Activated T-cell treated with anti-CD3 and anti-CD28 coated beads, Interleukin-2, amount 50 U/mL, for 1 hour (primary cell): ENCODE measurements at regions not wholly inside any gene's neighbourhood (a gene's known extent, or its start where the extent isn't known, plus 50 kb on each side); places are given as distances from the start of the nearest gene placed in this dataset.

Source experiments
- DNase-seq: peaks from one replicate; pipeline ENCODE4 v3.0.0-alpha.2; 2020

DNA sequence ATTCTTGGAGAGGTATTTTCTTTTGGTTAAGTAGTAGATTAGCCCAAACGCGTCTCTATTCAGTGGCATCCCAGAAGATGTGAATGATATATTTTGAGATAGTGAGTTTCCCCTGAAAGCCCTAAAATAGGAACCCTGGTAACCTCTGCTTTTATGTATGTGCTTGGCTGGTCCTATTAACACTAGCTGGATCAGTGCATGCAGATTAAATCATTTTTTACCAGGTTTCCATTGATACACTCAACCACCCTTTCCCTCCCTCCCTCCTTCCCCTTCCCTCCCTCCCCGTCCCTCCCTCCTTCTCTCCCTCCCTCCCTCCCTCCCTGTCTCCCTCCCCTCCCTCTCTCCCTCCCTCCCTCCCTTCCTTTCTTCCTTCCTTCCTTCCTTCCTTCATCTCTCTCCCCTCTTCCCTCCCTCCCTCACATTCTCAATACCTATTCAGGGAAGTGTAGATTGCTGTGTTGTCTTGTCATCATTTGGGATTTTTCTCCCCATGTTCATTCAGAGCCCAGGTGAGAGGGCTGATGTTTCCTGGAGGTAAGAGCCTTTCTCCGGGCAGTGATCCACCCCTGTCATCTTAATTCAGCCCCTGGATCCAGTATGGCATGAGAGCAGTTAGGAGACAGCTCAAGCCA is 406.8 kb downstream of the PRDM2 start:
- DNase-seq = no peak

DNA sequence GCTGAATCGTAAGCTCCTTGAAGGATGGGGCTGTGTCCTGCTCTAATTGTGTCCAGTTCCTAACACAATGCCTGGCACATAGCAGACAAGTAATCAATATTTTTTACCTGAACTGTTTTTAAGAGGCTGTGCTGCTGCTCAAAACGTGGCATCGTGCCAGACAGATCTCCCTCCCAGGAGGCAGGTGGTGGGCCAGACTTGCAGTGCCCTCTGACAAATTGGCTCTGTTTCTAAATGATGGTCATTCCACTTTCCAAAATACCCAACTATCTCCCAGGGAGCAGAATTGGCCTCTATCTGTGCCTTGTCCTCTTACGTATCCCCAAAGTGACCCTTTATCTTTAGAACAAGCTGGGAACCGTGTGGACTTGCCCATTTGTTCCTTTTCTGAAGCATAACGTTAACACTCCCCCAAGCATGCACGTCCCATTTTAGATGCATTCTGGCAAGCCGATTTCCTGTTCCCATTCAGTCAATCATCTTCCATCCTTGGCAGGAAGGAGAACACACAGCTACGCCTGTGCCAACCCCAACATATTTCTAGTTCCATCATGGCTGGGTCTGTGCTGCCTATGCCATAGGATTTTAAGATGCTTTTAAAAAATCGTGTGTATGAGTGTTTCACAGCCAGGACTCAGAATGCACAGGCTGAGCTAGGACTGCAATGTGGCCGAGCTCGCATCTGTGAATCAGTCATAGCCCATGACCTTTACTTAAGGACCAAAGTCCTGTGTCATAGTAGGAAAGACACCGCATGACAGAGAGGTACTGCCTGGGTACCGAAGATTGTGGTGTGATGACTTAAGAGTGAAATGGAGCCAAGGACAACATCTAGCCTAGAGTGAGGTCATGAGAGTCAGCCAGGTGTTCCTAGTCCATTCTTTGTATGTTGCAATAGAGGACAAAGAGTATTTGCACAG is 408.6 kb downstream of the PRDM2 start:
- DNase-seq = no peak

DNA sequence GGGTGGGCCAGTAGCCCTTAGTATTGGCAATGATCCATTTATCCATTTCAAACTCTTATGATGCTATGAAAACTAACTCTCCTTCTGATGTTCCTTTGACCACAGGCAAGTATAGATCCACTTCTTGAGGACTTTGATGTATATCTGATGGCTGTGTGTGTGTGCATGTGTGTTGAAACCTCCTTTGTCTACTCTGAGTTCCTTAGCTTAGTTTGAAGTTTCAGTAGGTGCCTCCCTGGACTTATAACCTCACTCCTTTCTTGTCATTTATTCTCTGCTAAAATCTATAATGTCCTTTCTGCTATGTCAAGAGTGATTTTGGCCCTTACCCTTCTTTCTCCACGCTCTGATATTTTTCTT is 409.3 kb downstream of the PRDM2 start:
- DNase-seq = no peak

DNA sequence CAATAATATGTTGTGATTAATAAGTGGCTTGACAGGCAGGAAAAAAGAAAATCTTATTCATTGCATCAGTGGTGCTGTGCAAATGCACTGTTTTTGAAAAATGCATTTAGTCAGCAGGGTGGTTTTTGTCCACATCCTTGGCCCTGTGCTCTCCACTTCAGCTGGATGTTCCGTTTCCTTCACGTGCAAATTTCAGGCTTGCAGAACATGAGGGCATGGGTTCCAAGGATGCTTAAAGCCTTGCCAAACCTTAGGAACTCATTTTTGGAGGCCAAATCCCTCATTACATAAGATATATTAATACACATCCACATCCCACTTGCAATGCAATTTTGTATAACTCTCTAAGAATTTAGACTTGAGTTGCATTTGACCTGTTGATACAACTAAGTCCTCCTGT is 410.1 kb downstream of the PRDM2 start:
- no peak for DNase-seq

DNA sequence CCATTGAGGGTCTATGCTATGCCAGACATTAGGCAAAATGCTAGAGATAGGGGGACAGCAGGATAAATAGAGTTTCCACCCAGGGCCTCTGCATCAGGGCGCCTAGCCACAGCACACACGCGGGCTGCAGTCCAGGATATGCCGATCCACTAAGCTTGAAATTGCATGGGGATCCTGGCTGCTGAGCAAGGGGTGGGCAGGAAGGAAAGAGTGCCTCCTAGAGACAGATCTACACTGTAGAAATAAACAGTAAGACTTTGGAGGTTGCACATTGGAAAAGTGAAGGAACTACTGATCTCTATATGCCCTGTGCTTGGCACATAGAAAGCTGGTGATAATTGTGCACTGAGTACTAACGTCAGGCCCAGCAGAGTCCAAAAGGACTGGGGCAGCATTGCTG is 411.1 kb downstream of the PRDM2 start:
- no peak for DNase-seq

DNA sequence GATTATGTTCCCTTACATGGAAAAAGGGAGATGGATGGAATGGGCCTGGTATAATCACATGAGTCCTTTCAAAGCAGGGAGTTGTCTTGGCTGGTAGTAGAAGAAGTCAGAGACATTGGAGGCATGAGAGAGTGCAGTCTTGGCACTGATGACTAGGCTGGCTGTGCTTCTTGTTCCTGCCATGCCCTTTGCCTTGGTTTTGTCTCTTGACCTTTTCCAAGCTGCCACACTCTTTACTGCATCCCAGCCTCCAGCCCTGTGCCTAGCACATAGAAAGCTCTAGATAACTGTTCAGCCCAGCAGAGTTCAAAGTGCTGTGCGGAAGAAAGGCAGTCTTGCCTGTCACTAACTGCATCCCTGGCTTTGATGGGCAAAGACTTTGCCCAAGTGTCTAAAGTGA is 412.6 kb downstream of the PRDM2 start:
- DNase-seq = no peak

DNA sequence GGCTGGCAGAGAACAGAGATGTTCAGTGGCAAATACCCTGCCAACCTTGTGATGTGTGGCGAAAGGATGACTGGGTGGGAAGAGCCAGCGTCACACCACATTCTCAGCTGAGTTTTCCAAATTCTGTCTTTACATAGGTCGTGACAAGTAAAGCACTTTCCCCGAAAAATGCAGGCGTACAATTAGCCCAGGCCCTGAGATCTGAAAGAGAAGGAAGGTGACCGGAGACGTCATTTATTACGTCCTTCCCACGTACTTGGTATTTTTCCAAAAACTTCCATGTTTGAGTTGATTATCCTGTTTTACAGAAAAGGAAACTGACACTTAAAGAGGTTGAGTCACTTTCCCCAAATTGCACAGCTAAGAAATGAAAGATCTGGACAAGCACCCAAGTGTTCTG is 413.3 kb downstream of the PRDM2 start:
- no peak for DNase-seq

DNA sequence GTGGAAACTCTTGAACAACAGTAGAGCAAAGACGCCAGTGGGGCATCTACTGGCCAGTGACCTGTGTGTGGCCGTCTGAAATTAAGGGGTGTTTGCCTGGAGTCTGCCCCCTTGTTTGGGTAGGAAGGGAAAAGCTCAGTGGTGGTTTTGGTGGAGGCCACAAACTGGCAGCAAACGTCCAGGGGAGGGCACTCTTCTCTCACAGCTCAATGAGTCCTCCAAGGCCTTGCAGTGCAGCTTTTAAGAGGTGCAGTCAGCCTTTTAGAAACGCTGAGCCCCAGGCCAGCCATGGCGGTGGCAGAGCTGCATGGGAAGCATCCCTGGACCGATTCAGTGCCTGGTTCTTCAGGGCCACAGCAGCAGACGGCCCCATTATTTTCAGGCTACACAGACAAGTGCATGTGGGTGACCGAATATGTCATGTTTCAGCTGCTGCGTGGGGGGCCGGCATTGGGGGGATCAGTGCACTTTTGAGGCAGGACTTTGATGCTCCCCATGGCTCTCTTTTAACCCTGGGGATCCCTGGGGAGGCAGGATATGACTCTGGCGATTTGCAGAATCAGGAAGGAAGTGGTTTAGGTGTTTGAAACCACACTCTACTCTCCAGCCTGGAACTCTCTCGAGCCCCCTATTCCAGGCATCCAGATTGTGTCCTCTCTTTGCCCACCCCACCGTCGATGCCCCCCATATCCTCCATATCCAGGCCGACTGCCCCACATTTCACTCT is 414.0 kb downstream of the PRDM2 start:
- DNase-seq = no peak

DNA sequence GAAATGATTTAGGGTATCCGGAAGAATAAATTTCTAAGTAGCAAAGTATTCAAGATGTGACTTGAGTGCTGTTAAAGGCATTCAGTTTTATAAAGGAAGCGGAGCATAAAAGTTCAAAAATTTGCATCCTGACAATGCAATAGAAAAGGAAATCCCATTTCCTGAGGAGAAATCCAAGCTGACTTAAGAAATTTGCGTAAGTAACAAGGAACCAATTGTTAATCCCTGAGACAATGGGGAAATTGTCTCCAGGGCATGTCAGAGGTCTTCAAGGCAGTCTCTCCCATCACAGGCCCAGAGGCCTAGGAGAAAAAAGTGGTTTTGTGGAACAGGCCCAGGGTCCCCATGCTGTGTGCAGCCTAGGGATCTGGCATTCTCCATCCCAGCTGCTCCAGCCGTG is 416.0 kb downstream of the PRDM2 start:
- no peak for DNase-seq

DNA sequence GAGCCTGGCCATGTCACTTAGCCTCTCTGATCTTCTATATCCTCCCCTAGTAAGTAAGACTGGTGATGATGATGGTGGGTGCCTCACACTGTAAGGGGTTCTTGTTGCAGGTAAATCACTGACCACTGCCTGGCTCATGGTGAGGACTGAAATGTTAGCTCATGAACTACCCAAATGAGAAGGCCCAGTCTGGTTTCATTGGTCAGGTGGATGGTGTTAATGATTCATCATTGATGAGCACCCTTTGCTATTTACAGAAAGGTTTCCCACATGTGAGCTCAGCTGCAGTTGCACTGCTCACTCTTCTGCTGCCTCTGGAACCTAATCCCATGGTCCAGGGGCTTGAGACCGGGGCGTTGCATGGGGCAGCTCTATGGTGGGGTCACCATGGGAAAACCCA is 417.7 kb downstream of the PRDM2 start:
- DNase-seq = no peak

DNA sequence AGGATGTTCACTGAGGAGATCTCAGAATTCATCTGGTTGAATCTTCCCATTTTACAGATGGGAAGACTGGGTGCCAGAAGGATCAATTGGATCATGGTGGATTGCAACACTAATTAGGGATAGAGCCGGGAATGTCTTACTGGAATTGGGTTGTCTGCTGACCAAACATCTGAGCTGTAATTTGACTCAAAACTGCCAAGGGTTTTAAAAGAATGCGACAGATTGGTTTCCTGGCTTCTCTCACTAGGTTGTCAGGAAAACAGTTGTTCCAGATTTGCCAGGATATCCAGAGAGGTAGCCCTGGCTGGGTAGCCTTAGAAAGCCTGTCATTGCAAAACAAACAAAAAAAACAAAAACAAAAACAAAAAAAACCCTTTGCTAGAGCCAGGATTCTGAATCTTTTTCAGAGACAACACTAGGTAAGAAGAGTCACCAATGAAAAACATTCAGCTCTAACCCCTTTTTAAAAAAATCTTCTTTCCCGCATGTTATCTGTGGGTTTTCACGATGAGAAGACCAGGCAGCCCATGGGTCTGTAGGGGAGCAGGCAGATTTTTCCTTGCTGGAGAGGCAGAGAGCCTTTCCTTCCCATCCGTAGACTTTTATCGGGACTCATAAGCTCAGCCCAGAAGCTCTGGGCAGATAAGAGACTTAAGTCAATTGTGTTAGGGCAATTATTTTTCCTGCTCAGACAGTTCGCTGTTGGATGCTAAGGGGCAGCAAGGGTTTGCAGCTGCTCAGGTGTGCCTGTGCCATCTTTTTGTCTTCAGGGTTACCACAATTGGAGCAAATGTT is 418.9 kb downstream of the PRDM2 start:
- DNase-seq = no peak

DNA sequence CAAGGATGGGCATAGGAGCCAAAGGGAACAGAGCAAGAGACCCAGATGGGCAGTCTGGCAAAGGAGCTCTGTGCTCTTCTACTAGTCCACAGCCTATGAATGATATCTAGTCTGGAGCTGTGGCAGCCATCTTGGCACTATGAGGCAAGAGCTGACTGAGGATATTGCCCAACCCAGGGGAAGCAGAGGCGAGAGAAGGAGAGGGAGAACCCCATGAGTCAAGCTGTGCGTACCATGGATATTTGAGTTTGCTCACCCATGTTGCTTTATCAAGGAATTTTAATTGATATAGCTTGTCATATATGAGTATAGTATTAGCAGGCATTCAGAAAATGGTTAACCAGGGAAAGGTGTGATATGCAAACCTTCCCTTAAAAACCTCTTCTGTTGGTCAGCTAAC is 420.9 kb downstream of the PRDM2 start:
- DNase-seq = no peak

DNA sequence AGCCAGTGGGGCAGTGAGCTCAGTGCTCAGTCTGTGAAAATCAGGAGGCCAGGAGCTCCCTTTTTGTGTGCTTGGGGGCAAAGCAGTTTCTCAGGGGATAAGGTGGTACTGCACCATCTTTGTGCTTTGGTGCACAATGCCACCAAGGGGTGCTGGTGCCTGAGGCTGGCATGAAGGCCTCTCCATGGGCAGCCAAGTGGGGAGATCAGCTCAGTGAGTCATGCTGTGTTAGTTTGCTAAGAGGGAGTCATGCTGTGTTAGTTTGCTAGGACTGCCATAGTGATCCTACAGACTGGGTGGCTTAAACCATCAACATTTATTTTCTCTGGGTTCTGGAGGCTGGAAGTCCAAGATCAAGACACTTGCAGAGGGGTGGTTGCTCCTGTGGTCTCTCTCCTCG is 428.1 kb downstream of the PRDM2 start:
- DNase-seq = no peak

DNA sequence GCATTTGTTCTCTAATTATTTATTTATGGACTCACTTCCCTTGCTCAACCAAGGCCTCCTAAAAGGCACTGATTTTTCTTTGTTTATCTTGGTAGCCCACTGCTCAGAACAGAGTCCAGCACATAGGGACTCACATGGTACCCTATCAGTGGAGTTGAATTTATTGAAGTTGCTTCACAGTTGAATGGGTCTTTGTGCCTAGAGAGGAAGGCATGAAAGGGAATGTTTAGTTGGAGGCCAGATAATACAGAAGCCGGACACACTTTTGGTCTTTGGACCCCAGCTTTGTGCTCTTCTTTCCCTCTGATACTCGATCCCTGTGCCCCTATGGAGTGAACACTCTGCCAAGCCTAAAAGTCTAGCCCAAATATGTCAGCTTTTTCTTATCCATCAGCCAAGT is 429.0 kb downstream of the PRDM2 start:
- DNase-seq = no peak

DNA sequence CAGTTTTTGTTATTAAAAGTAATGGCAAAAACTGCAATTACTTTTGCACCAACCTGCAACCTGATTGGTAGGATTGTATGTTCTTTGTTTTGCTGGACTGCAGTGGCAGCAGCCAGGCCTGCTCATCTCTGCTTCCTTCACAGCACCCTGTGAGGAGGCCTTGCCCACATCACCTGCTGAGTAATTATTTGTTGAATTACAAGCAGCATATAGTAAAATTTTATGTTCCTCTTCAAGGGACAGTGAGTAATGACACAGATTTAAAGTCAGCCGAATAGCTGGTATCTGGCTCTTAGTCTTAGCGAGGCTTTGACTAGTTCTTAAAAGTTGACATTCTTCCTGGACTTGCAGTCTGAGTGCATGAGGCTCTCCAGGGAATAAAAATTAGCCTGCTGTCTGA is 435.1 kb downstream of the PRDM2 start:
- no peak for DNase-seq

DNA sequence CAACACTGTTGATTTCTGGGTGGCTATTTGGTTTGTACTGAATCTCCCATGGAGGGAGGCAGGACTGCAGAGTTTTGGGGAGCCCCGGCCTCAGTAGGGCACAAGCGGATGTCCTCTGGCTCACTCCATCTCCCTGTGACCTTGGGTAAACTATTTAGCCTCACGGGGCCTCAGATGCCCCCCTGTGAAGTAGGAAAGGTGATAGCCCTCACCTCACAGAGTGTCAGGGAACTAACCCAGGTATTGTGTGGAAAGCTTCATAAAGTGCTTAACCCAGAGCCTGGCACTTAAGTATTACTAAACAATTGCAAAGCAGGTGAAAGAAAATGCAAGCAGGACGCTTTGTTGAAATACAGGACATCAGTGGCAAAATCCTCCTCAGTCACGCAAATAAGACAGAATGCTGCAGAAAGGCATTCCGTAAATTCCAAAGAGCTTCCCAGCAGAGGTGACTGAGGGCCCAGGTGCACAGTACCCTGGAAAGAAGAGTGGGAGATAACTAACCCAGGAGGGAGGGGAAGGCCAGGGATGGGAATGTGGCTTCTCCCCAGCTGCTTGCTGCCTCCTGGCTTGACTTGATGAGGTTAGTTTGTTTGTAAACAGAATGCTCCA is 436.3 kb downstream of the PRDM2 start:
- DNase-seq = no peak

DNA sequence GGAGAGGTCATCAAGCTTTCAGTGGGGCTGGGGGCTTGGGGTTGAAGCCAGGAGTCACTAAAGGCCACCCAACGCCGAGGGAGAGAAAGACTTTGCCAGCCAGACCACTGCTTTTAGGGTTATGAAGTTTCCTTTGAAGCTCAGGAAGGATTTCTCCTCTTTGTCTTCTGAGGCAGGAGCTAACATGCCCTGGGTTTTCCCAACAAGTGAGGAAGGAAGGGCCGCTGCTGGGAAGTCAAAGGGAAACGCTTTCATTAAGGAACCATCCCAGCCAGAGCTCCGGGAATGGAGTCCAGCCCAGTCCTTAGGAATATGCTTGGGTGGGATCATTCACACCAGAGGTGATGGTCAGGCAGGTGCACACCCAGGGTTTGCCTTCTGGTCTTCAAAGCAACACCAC is 436.9 kb downstream of the PRDM2 start:
- no peak for DNase-seq

DNA sequence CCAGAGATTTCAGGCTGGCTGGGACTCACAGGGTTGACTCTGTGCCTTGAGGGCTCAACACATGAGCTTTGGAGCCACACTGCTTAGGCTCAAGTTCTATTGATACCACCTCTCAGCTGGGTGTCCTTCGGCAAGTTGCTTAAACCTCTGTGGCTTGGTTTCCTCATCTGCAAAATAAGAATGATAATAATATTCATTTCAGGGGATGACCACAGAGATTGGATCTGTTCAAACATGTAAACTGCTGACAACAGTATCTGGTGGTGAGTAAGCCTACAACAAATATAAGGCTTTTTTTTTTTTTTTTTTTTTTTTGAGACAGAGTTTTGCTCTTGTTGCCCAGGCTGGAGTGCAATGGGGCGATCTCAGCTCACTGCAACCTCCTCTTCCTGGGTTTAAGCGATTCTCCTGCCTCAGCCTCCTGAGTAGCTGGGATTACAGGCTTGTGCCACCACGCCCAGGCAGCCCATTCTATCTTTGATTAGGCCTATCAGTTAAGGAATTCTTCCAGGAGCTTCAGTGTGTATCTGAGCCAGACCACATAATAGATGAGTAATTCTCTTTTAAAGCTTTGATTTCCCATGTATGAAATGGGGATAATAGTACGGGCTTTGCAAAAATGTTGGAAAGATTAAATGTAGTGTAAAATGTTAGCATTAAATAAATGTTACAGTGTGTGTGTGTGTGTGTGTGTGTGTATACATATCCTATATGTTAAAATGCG is 437.6 kb downstream of the PRDM2 start:
- DNase-seq = no peak

DNA sequence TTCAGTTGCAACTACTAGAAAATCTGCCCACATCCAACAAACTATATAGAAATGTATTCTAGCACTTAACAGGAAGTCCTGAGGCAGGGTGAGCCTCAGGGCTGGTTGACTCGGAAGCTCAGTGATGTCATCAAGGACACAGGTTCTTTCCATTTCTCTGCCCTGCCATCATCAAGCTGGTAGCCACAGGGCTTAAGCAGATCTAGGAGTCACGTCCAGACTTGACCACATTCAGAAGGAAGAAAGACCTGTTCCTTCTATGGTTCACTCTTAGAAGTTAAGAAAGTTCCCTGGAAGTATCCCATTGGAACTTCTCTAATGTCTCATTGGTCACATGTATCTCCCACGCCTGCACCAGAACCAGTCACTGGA is 438.1 kb downstream of the PRDM2 start:
- no peak for DNase-seq

DNA sequence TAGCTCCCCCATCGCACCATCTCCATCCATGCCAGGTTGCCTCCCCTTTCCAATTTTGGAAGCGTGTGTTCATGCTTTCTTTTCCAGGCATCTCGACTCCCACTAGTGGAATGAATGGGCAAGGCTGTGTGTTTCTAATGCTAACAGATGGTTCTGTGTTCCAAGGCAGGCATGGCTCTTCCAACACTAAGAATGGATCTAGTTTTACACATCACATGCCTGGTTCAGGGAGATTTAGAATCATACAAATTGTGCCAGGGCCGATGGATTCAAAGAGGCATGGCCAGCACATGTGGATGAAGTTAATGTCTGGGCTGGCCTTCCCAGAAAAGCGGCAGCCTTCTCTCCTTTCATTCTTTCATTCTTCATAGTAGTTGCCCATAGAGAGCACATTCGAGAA is 438.7 kb downstream of the PRDM2 start:
- DNase-seq = no peak

DNA sequence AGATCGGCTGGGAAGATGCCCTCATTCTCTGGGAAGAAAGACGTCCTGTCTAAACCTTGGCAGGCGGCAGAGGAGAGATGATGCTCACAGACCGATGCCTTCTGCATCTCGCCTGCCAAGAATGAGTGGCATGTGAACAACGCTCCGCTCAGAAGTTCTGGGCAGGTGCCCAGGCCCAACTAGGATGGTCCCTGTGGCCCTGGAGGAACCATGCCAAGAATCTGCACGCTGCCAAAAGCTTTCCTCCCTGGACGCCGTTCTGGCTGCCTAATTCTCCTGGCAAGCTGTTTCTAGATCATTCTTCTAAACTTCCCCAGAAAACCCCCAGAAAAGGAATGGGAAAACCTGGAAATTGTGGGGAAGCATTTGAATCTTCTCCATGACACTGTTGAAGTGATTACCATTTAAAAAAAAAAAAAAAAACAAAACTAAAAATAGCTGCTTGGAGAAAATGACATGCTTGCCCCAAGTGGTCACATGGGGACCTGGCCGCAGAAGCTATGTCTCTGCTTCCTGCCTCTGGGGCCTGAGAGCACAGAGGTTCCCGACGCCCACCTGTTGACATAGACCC is 440.9 kb downstream of the PRDM2 start:
- no peak for DNase-seq

DNA sequence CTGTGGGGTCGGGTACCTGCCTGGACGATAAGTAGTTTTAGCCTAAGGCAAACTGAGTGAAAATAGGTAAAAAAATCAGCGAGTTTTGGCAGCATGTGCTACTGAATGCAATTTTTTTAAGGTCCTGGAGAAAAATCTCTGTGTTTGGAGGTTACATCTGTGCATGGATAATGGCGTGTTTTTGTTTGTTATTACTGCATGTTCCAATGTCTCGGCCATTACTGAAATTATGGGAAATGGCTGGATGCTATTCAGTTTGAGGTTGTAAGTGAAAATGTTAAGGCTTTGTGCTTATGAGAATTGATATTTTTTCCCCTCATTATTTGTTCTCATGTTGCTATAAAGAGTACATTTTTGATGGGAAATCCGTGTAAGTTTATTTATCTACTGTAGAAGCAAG is 441.7 kb downstream of the PRDM2 start:
- DNase-seq = no peak
